Gastroesophageal sphincter (tissue), 3 donors: ENCODE measurements at regions not wholly inside any gene's neighbourhood (a gene's known extent, or its start where the extent isn't known, plus 50 kb on each side); places are given as distances from the start of the nearest gene placed in this dataset.

Experiments
- CTCF ChIP-seq, 4 experiments: fragments of 200-600 bp in 2 of 4; fragments of 450-650 bp in 2 of 4; sonication (generic) in 1 of 4; IDR thresholded peaks; one replicate each; pipeline ENCODE4 v1.5.1; 2017 to 2019; ENCODE audit warnings: antibody characterized with exemption in 4 of 4, mild to moderate bottlenecking in 2 of 4, moderate library complexity in 2 of 4
- EP300 ChIP-seq: sonication (generic); formaldehyde crosslinking; IDR thresholded peaks from one replicate; pipeline ENCODE4 v1.6.1; 2017; ENCODE audit warnings: antibody characterized with exemption, mild to moderate bottlenecking
- POLR2A ChIP-seq, 2 donors: fragments of 450-650 bp; IDR thresholded peaks; one replicate each; pipeline ENCODE4 v1.6.1; 2017; ENCODE audit warnings: antibody characterized with exemption in 2 of 2, mild to moderate bottlenecking in 2 of 2, moderate library complexity in 1 of 2
- POLR2AphosphoS5 ChIP-seq: sonication (generic); formaldehyde crosslinking; IDR thresholded peaks from one replicate; pipeline ENCODE4 v1.6.1; 2017; ENCODE audit warnings: antibody characterized with exemption

GRCh38 chr5:142253938-142254337 is 70.9 kb downstream of the SPRY4 start:
- TF ChIP-seq CTCF (IDR thresholded peaks at IDR 0.05) (no peak), EP300 (no peak), POLR2A (IDR thresholded peaks at IDR 0.05) (no peak), POLR2AphosphoS5 (no peak)
